PC-9 (cell line): ENCODE measurements at regions not wholly inside any gene's neighbourhood (a gene's known extent, or its start where the extent isn't known, plus 50 kb on each side); places are given as distances from the start of the nearest gene placed in this dataset.
A peak's percentile ranks its signal among the peaks of the same experiment; 100 is the strongest.

Experiments
- BruUV-seq: library from RNA; stranded (reverse); fragments of 400-500 nt; replicated peaks from 2 replicates; lab custom pipeline; 2021; lab: Mats Ljungman, UMichigan
- CTCF ChIA-PET: fragments of 300-600 bp; sonication (Branson Sonifier 250); formaldehyde crosslinking; loops from one replicate; lab custom pipeline; 2022; ENCODE audit warnings: antibody characterized with exemption; lab: Charles Lee
- POLR2A ChIA-PET: fragments of 300-600 bp; sonication (Branson Sonifier 250); formaldehyde crosslinking; loops from one replicate; lab custom pipeline; 2022; ENCODE audit warnings: antibody characterized with exemption; ENCODE audit not compliant: unreplicated experiment; lab: Charles Lee
- DNase-seq, 2 experiments: peaks; one replicate each; pipeline versions ENCODE4 v3.0.0 to v3.0.0-alpha.2; 2015 to 2022; ENCODE audit warnings: mixed read lengths in 1 of 2
- H2AFZ ChIP-seq: fragments of 200-600 bp; sonication (generic); 2 replicates; pipeline ENCODE4 v1.8.1; 2017; ENCODE audit warnings: antibody characterized with exemption
- H3F3A ChIP-seq: fragments of 200-600 bp; sonication (generic); 2 replicates; pipeline ENCODE4 v1.8.1; 2017; ENCODE audit warnings: antibody characterized with exemption, mild to moderate bottlenecking, low read depth; ENCODE audit not compliant: insufficient read depth
- H3K27ac ChIP-seq: fragments of 200-600 bp; sonication (generic); 2 replicates; pipeline ENCODE4 v1.6.1; 2016; ENCODE audit warnings: mixed run types
- H3K27me3 ChIP-seq: fragments of 200-600 bp; sonication (generic); 2 replicates; pipeline ENCODE4 v1.6.1; 2016; ENCODE audit warnings: low read depth, mixed run types; ENCODE audit not compliant: insufficient read depth
- H3K36me3 ChIP-seq: fragments of 200-600 bp; sonication (generic); 2 replicates; pipeline ENCODE4 v1.6.1; 2016; ENCODE audit warnings: low read depth, mixed run types
- H3K4me1 ChIP-seq: fragments of 200-600 bp; sonication (generic); replicated peaks from 2 replicates; pipeline ENCODE4 v1.6.1; 2016; ENCODE audit warnings: mixed run types; ENCODE audit not compliant: insufficient read depth
- H3K4me2 ChIP-seq: fragments of 200-600 bp; sonication (generic); 2 replicates; pipeline ENCODE4 v1.6.1; 2017; ENCODE audit warnings: mixed run types
- H3K4me3 ChIP-seq: fragments of 200-600 bp; sonication (generic); 2 replicates; pipeline ENCODE4 v1.6.1; 2016; ENCODE audit warnings: mixed run types
- H3K79me2 ChIP-seq: fragments of 200-600 bp; sonication (generic); 2 replicates; pipeline ENCODE4 v1.6.1; 2017; ENCODE audit warnings: low read depth, mixed run types
- H3K9me2 ChIP-seq: fragments of 200-600 bp; sonication (generic); 2 replicates; pipeline ENCODE4 v1.8.1; 2017; ENCODE audit warnings: mild to moderate bottlenecking; ENCODE audit not compliant: insufficient read depth
- H3K9me3 ChIP-seq: fragments of 200-600 bp; sonication (generic); 2 replicates; pipeline ENCODE4 v1.8.1; 2016; ENCODE audit warnings: low read depth; ENCODE audit not compliant: insufficient read depth
- H4K20me1 ChIP-seq: fragments of 200-600 bp; sonication (generic); 2 replicates; pipeline ENCODE4 v1.8.1; 2017; ENCODE audit not compliant: insufficient read depth
- CTCF ChIP-seq: fragments of 200-600 bp; sonication (generic); conservative IDR thresholded peaks from 2 replicates; pipeline ENCODE4 v1.6.1; 2017; ENCODE audit warnings: mixed run types, antibody characterized with exemption, mild to moderate bottlenecking, moderate library complexity
- EZH2 ChIP-seq: fragments of 200-600 bp; sonication (generic); IDR thresholded peaks from 2 replicates; pipeline ENCODE4 v1.8.0; 2017; ENCODE audit warnings: antibody characterized with exemption, low read depth
- intact Hi-C: fragments of 100-400 bp; cut with micrococcal nuclease; formaldehyde crosslinking; loops from one replicate; pipeline ENCODE4 v1.10.0; 2022; ENCODE audit not compliant: unreplicated experiment

- Histone ChIP-seq H3F3A (peaks cover 9% of the 10 kb centered on the region; the same call in 1 of the 2 replicates), H3K27ac (no peak overlapping the region), H3K27me3 (no peaks in the 10 kb centered on the region), H3K4me2 (no peak overlapping the region), H3K4me1 (0 out of 2 replicates have a peak, but pooled peaks cover 16% of the 10 kb centered on the region), H2AFZ (no peak overlapping the region), H3K9me2 (no peaks in the 10 kb centered on the region), H3K79me2 (no peaks in the 10 kb centered on the region), H3K4me3 (no peak overlapping the region), H4K20me1 (no peaks in the 10 kb centered on the region), H3K36me3 (no peaks in the 10 kb centered on the region), H3K9me3 (no peaks in the 10 kb centered on the region)
- BruUV-seq: no TSS peak
- ChIA-PET POLR2A (no interaction called here), CTCF (no interaction called here)
- no peak for DNase-seq
- TF ChIP-seq EZH2: no peak
- TF ChIP-seq CTCF: no peak
- intact Hi-C loops: loop anchor here (5.0 kb wide), 1 partner anchor 52 kb away; no protein-coding TSS in a partner anchor
Observed at GRCh38 chr9:749716-750115, 91.8 kb upstream of the DMRT1 start.

GRCh38 chr9:750249-750967, 91.1 kb upstream of the DMRT1 start:
- H3K9me2 ChIP-seq: no peaks in the 10 kb centered on the region
- intact Hi-C loops: loop anchor here (5.0 kb wide), 1 partner anchor 53 kb away; no protein-coding TSS in a partner anchor
- H3K27ac ChIP-seq: no peak overlapping the region
- no peaks in the 10 kb centered on the region for H3K9me3 ChIP-seq
- peaks cover 9% of the 10 kb centered on the region; the same call in 1 of the 2 replicates for H3F3A ChIP-seq
- no peak overlapping the region for H2AFZ ChIP-seq
- BruUV-seq: no TSS peak
- H3K27me3 ChIP-seq: no peaks in the 10 kb centered on the region
- H3K36me3 ChIP-seq: no peaks in the 10 kb centered on the region
- H4K20me1 ChIP-seq: no peaks in the 10 kb centered on the region
- POLR2A ChIA-PET: no interaction called here
- H3K4me2 ChIP-seq: no peak overlapping the region
- no peak overlapping the region for H3K4me3 ChIP-seq
- no peak for TF ChIP-seq CTCF
- TF ChIP-seq EZH2: no peak
- no peaks in the 10 kb centered on the region for H3K79me2 ChIP-seq
- DNase-seq: no peak
- 0 out of 2 replicates have a peak, but pooled peaks cover 16% of the 10 kb centered on the region for H3K4me1 ChIP-seq
- CTCF ChIA-PET: no interaction called here

GRCh38 chr9:751137-752051, 90.1 kb upstream of the DMRT1 start:
- 0 out of 2 replicates have a peak, but pooled peaks cover 16% of the 10 kb centered on the region for H3K4me1 ChIP-seq
- H3K79me2 ChIP-seq: no peaks in the 10 kb centered on the region
- H3K9me2 ChIP-seq: no peaks in the 10 kb centered on the region
- POLR2A ChIA-PET: interaction anchor here (0.6 to 0.7 kb wide), 2 partner anchors 13 to 1530 kb away, joined by 4 to 6 read pairs; no protein-coding TSS in a partner anchor
- peak; percentile 2 to 37 for DNase-seq
- TF ChIP-seq EZH2 (no peak), CTCF (no peak)
- H3K9me3 ChIP-seq: no peaks in the 10 kb centered on the region
- peaks cover 9% of the 10 kb centered on the region; the same call in 1 of the 2 replicates for H3F3A ChIP-seq
- no peaks in the 10 kb centered on the region for H4K20me1 ChIP-seq
- no peak overlapping the region for H3K4me3 ChIP-seq
- H3K36me3 ChIP-seq: no peaks in the 10 kb centered on the region
- peak overlapping the region; percentile 32; the same call in 1 of the 2 replicates for H3K27ac ChIP-seq
- BruUV-seq: no TSS peak
- intact Hi-C loops: loop anchor here (5.0 kb wide), 1 partner anchor 54 kb away; no protein-coding TSS in a partner anchor
- no peak overlapping the region for H2AFZ ChIP-seq
- CTCF ChIA-PET: interaction anchor here (0.7 kb wide), 1 partner anchor 246 kb away, joined by 4 read pairs; no protein-coding TSS in a partner anchor
- H3K4me2 ChIP-seq: no peak overlapping the region
- H3K27me3 ChIP-seq: no peaks in the 10 kb centered on the region
